Large intestine (tissue), 3 donors: ENCODE measurements at regions not wholly inside any gene's neighbourhood (a gene's known extent, or its start where the extent isn't known, plus 50 kb on each side); places are given as distances from the start of the nearest gene placed in this dataset.

Experiments used
- DNase-seq, 2 donors: peaks; one replicate each; pipeline versions ENCODE4 v3.0.0 to v3.0.0-alpha.2; 2013
- H3K27ac ChIP-seq: one replicate; pipeline ENCODE4 v1.5.1; 2013; ENCODE audit warnings: low read length
- H3K27me3 ChIP-seq: 2 replicates; pipeline ENCODE4 v1.6.1; 2013; ENCODE audit warnings: low read length; ENCODE audit not compliant: control insufficient read depth, insufficient read depth
- H3K36me3 ChIP-seq: 2 replicates; pipeline ENCODE4 v1.6.1; 2013; ENCODE audit warnings: low read length; ENCODE audit not compliant: control insufficient read depth, insufficient read depth
- H3K4me1 ChIP-seq: one replicate; pipeline ENCODE4 v1.6.1; 2013; ENCODE audit warnings: low read length; ENCODE audit not compliant: control insufficient read depth, insufficient read depth
- H3K4me3 ChIP-seq: one replicate; pipeline ENCODE4 v1.5.1; 2013; ENCODE audit warnings: low read length
- H3K9me3 ChIP-seq: one replicate; pipeline ENCODE4 v1.6.1; 2013; ENCODE audit warnings: mild to moderate bottlenecking, low read depth, low read length, moderate library complexity; ENCODE audit not compliant: control insufficient read depth
- WGBS: methylation state at CpG from one replicate; pipeline ENCODE4 v1.1.5; 2013; ENCODE audit warnings: low lambda C conversion rate; ENCODE audit not compliant: insufficient coverage; 5-methylcytosine and 5-hydroxymethylcytosine counted together

DNA sequence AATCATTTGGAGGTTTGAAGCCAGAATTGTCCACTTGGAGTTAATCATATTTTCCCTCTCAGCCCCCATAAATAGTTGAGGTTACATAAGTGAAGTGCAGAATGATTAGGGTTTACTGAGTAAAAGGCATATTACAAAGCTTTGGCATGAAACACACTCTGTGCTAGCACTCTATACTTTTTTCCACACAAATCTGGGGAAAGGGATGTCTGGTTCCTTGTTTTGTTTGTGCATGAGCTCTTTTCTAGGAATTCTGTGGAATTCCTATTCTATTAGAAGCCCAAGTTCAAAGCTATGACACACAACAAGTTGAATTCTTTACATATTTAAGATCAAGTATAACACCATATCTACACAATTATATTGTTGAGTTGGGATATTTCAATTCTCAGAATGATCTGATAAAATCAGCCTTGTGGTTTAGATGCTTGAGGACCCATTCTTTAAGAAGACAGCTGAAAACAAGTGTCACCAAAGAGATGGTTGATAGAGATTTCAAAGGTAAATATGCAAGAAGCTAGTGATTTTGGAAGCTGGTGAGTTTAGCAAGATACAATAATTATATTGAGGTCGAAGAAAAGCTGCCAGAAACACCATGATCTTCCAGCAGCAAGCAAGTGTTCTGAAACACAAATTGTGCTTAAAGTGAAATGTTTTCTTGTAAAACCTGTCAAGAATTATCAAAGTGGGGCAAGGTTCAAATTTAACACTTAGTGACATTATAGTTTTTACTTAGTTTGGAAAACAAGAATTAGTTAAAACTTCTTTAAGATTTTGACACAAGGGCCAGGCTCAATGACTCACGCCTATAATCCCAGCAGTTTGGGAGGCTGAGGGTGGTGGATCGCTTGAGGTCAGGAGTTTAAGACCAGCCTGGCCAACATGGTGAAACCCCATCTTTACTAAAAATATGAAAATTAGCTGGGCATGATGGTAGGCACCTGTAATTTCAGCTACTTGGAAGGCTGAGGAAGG is 122.6 kb downstream of the INHBA start:
- H3K36me3 ChIP-seq, result no peaks in the 10 kb centered on the region
- WGBS, result 86% methylated on average over 1 of the region's 3 CpGs
- no peaks in the 10 kb centered on the region for H3K27me3 ChIP-seq
- no peak overlapping the region for H3K27ac ChIP-seq
- no peaks in the 10 kb centered on the region for H3K4me1 ChIP-seq
- H3K9me3 ChIP-seq, result no peaks in the 10 kb centered on the region
- DNase-seq, result no peak
- H3K4me3 ChIP-seq, result no peak overlapping the region

DNA sequence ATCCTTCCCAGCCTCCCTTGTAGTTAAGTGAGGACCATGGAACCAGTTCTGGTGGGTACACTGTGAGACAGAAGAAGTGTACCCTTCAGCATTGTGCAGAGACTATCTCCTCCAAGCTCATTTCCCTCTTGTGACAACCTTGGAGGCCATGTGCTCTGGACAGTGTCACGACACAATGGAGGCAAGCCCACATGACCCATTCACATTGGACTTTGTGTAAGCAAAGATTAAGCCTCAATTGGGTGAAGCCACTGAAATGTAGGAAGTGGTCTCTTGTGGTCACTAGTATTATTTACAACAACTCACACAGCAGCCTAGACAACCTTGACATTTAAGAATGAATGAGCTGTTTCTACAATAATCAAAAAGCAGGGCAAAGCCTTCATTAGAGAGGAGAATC is 124.2 kb downstream of the INHBA start:
- whole genome bisulfite sequencing, result no CpG with 5 or more reads among the region's 1 CpG

DNA sequence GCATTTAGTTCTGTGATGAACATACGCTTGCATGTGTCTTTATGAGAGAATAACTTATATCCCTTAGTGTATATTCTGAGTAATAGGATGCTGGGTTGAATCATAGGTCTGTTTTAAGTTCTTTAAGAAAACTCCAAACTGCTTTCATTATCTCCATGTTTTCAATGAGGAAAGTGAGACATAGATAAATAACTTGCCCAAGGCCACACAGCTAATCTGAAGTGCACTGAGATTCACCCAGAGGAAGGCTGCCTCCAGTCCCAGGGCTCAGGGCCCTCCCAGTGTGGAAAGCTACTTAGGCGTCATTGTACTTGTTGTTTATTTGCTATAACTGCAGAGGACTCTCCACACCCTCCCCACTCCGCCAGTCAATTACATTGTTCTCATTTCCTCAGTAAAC is 126.7 kb downstream of the INHBA start:
- Histone ChIP-seq H3K4me1 (no peaks in the 10 kb centered on the region), H3K9me3 (no peaks in the 10 kb centered on the region), H3K4me3 (no peak overlapping the region), H3K27me3 (no peaks in the 10 kb centered on the region), H3K27ac (no peak overlapping the region), H3K36me3 (no peaks in the 10 kb centered on the region)
- no CpG with 5 or more reads among the region's 3 CpGs for WGBS
- no peak for DNase-seq

More for the DNA sequence above, 124.2 kb downstream of the INHBA start:
- Histone ChIP-seq H3K27me3 (no peaks in the 10 kb centered on the region), H3K9me3 (no peaks in the 10 kb centered on the region), H3K4me3 (no peak overlapping the region), H3K27ac (no peak overlapping the region), H3K36me3 (no peaks in the 10 kb centered on the region), H3K4me1 (no peaks in the 10 kb centered on the region)
- DNase-seq, result no peak

DNA sequence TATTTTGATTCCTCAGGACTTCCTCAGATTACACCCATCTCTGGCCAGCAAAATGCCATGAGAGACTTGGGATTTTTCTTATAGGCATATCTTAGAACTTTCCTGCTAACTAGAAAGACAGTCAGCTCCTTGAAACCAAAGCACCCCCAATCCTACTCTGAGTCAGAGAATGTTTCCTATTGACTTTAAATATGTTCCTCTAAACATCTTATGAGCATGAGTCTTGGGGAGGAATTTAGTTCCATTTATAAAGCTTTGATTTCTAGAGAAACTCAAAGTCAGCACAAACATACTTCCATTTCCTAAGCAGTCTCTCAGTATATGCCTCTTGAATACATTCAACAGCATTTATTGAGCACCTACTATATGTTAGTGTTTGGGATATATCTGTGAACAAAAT is 128.5 kb downstream of the INHBA start:
- H3K4me1 ChIP-seq, result no peaks in the 10 kb centered on the region
- H3K36me3 ChIP-seq, result no peaks in the 10 kb centered on the region
- no peaks in the 10 kb centered on the region for H3K9me3 ChIP-seq
- H3K27ac ChIP-seq, result no peak overlapping the region
- no peak for DNase-seq
- H3K27me3 ChIP-seq, result no peaks in the 10 kb centered on the region
- H3K4me3 ChIP-seq, result no peak overlapping the region

DNA sequence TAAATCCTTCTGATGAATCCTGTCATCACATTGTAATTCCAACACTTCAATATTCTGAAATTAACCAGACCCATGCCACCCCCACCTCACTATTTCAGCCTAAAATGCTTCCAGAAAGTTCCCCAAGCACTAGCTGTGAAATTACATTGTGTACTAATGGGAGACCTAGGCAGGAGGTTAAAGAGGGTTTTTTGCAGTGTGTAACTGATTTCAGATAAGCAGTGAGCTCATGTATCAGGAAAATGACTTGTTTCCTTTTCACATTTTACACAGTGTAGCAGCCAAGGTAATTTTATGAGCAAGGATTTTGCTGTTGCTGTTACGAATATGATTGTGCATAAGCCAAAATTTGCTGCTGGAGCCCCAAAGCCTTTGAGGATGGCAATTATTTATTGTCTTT is 129.0 kb downstream of the INHBA start:
- DNase-seq, result no peak
- Histone ChIP-seq H3K9me3 (no peaks in the 10 kb centered on the region), H3K27me3 (no peaks in the 10 kb centered on the region), H3K36me3 (no peaks in the 10 kb centered on the region), H3K4me3 (no peak overlapping the region), H3K27ac (no peak overlapping the region), H3K4me1 (no peaks in the 10 kb centered on the region)
- WGBS, result no CpG with 5 or more reads among the region's 1 CpG

DNA sequence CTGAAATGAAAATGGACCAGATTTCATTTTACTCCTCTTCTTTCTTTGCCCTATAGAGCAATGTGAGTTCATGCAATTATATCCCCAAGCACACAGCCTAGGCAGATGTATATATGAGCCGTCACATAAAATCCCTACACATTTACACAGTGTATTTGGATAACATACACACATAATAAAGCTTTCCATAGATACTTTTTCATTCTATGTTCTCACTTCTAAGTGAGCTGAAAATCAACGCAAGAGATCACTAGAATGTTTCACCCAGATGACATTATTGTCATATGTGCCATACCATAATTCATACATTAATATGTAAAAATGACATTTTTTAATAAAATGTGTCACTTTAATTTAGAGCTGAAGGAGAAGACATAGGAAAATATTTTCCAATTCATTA is 129.4 kb downstream of the INHBA start:
- no peak for DNase-seq
- no CpG with 5 or more reads among the region's 2 CpGs for WGBS
- H3K27ac ChIP-seq, result no peak overlapping the region
- no peak overlapping the region for H3K4me3 ChIP-seq
- H3K9me3 ChIP-seq, result no peaks in the 10 kb centered on the region
- H3K36me3 ChIP-seq, result no peaks in the 10 kb centered on the region
- H3K27me3 ChIP-seq, result no peaks in the 10 kb centered on the region
- H3K4me1 ChIP-seq, result no peaks in the 10 kb centered on the region

DNA sequence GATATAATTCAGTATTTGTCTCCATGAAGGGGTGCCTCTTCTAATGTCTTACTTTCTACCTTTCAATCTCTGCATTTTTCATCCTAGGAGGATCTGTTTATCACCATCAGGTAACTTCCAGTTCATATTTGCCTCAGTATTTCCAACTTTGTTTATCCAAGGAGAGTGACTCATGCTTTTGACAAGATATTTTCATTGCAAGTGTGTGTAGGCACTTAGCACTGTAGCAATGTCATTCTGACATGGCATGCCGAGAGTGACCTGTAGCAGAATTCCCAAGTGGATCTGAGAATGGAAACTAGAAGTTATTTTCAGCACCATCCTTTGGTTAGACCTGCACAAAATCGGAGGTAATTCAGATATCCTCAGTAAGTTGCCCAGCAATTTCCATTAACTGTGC is 129.9 kb downstream of the INHBA start:
- Histone ChIP-seq H3K4me1 (no peaks in the 10 kb centered on the region), H3K4me3 (no peak overlapping the region), H3K9me3 (no peaks in the 10 kb centered on the region), H3K27ac (no peak overlapping the region), H3K36me3 (no peaks in the 10 kb centered on the region), H3K27me3 (no peaks in the 10 kb centered on the region)
- no CpG with 5 or more reads among the region's 2 CpGs for whole genome bisulfite sequencing
- DNase-seq, result no peak

DNA sequence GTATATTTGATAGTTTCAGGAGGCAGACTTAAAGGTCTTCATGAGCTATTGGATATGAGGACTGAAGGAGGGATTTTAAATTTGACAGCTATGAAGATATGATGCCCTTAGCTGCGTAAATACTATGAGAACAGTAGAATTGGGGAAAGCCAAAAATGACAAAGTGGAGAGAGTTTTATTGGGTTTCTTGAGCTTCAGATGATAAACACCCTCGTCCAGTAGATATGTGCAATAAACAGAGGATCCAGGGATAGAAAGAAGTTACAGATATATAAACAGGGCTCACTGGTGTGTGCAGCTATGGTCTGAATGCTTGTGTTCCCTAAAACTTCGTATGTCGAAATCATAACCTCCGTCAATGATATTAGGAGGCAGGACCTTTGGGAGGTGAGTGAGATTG is 131.3 kb downstream of the INHBA start:
- no peak for DNase-seq
- Histone ChIP-seq H3K27ac (no peak overlapping the region), H3K4me3 (no peak overlapping the region), H3K27me3 (no peaks in the 10 kb centered on the region), H3K4me1 (no peaks in the 10 kb centered on the region), H3K9me3 (no peaks in the 10 kb centered on the region), H3K36me3 (no peaks in the 10 kb centered on the region)
- 91% methylated on average over 1 of the region's 5 CpGs for WGBS

DNA sequence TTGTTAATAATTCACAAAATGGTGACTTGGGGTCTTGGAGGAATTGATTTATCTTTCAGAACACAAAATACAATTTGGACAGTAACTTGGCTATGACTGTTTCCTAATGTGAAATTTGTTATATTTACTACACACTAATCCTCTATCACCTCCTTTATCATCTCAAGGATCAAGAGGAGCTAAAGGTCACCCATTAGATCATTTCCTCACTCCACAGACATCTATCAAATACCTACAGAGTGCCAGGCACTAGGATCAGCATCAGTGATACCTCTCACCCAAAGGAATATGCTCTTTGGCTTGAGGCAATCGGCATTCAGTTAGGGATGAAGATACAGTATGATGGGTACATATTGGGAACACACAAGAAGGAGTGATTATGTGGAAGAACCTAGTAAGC is 132.1 kb downstream of the INHBA start:
- Histone ChIP-seq H3K36me3 (no peaks in the 10 kb centered on the region), H3K9me3 (no peaks in the 10 kb centered on the region), H3K4me1 (no peaks in the 10 kb centered on the region), H3K27ac (no peak overlapping the region), H3K27me3 (no peaks in the 10 kb centered on the region), H3K4me3 (no peak overlapping the region)
- DNase-seq, result no peak
- WGBS, result no CpG with 5 or more reads among the region's 1 CpG

DNA sequence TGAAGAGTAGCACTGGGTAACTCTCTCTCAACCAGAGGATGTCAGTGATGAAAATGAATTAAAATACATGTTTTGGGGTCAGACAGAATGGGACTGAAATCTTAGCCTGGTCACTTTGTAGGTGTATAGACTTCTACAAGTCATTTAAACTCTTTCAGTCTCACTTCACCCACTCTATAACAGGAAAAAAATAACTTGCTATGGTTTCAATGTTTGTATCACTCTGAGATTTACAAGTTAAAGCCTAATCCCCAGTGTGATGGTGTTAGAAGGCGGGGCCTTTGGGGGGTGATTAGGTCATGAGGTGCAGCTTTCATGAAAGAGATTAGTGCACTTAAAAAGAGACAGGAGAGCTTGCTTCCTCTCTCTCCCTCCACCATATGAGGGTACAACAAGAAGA is 134.8 kb downstream of the INHBA start:
- Histone ChIP-seq H3K27ac (no peak overlapping the region), H3K4me3 (no peak overlapping the region), H3K4me1 (no peaks in the 10 kb centered on the region), H3K36me3 (no peaks in the 10 kb centered on the region), H3K9me3 (no peaks in the 10 kb centered on the region), H3K27me3 (no peaks in the 10 kb centered on the region)
- WGBS, result no CpG with 5 or more reads among the region's 1 CpG
- no peak for DNase-seq

DNA sequence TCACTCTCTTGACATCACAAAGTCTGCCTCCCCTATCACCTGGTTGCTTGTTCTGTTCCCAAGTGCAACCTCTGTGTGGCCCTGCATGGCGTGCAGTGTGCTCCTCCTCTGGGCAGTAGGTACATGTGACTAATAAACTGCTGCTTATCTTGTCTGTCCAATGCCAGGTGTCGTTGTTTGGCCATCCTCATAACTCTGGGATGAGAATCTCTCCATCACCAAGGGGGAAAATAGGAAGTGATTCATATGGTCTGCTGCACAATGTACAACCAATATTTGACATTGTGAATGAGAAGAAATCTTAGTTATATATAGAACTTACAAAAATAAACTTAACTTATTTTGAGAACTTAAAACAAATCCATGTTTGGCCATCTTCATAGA is 135.2 kb downstream of the INHBA start:
- no peak for DNase-seq
- Histone ChIP-seq H3K27me3 (no peaks in the 10 kb centered on the region), H3K36me3 (no peaks in the 10 kb centered on the region), H3K4me3 (no peak overlapping the region), H3K4me1 (no peaks in the 10 kb centered on the region), H3K9me3 (no peaks in the 10 kb centered on the region), H3K27ac (no peak overlapping the region)
- no CpG with 5 or more reads among the region's 2 CpGs for WGBS
